GM08714 (cell line): ENCODE measurements at regions not wholly inside any gene's neighbourhood (a gene's known extent, or its start where the extent isn't known, plus 50 kb on each side); places are given as distances from the start of the nearest gene placed in this dataset.
A peak's percentile ranks its signal among the peaks of the same experiment; 100 is the strongest.
"Not testable (repeated sequence)": the region's sequence is repeated elsewhere in the genome, so short reads cannot be mapped to it uniquely, and the experiment has no call there.

Experiments used
- H3K4me3 ChIP-seq: fragments of 200-500 bp; sonication (Bioruptor generic); 2 replicates; pipeline ENCODE4 v1.5.1; 2014; ENCODE audit warnings: mild to moderate bottlenecking, low read length, inconsistent platforms

DNA sequence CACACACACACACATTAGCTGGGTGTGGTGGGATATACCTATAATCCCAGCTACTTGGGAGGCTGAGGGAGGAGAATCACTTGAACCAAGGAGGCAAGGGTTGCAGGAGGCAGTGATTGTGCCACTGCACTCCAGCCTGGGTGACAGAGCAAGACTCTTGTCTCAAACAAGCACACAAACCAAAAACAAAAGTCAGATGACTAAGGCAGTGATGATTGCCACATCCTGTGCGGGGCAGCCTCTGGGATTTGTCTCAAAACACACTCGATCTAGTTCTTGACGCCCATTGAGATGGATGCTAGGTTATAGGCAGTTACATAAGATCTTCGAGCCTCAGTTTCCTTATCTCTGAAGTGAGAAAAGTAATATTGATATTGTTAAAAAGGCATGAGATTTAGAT lies 57.8 kb upstream of the NBPF8 start:
- not testable (repeated sequence) for H3K4me3 ChIP-seq

- not testable (repeated sequence) for H3K4me3 ChIP-seq
These were observed 58.7 kb upstream of the NBPF8 start for GRCh38 chr1:120356170-120356569.

DNA sequence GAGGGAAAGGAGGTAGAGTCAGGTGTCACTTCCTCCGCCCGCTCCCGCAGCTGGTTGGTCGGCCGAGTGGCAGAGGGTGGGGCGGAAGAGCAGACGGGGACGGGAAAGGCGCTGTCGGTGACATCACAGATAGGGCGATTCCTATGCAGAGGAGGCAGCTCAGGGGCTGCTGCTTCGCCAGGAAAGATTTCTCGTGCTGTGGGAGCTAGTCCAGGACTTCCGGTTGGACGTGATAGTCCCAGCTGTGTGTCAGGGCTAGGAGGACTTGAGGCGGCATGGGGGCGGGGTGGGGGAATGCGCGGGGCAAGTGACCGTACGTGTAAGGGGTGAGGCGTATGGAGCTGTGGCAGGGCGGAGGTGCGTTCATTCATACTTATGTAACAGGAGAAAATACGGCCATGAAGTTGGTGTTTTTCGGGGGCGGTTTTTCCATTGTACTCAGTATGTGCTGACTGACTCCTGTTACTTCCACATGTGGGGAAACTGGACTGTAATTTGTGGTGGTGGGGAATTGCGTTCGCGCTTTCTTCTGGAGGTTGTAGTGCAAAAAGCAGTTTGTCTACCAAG lies 60.1 kb upstream of the NBPF8 start:
- H3K4me3 ChIP-seq = not testable (repeated sequence)

DNA sequence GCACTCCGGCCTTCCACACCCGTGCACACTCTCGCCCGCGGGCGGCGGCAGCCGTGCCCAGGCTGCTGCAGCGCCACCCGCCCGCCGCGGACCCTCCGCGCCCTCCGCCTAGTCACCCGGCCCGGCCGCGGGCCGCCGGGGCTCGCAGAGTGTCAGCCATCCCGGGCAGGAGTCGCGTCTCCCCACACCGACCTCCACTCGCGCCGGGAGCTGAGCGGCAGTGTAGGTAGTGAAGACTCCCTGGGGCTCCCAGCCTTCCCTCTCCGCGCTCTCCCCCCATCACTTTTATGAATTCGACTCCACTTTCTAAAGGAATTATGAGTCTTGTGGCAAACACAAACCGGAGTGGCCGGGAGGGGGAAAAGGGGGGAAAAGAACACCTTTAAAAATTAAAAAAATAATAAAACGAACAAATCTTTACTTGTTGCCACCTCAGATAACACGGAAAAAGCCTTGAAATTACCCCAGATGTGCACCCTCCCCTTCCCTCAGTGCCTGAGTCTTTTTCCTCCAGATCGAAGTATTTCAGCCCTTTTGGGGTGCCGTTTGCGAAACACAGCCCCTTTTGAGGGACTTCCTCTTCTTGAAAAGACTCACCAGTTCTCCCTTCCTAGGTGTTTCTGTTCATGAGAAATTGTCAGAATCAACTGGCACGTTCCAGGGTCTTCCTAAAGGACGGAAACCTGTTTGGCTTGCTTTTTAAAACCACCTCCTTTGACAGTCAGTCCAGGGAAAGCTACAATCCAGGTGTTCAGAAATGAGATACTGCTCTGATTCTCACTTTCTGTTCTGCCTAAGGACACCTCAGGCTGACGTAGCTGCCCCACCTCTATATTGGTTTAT lies 72.4 kb upstream of the NBPF8 start:
- peak overlapping the region; percentile 72; the same call in 1 of the 2 replicates for H3K4me3 ChIP-seq

DNA sequence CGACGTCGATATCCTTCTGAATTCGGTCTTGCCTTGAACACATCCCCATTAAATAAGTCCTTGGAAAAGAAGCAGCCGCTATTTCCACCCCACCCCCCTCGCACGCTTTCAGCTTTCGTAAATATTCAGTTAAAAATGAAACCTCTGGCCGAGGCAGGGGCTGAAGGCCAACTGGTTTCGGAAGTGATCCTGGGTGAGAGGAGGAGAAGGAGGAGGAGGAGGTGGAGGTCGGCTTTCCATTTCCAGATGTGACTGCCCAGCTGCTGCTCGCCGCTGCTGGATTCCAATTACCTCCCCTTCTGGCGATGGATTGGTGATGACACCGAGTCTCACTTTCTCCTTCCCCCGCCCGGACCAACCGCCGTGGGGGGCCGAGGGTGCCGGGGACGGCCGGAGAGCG lies 73.1 kb upstream of the NBPF8 start:
- H3K4me3 ChIP-seq = peak overlapping the region; percentile 94

DNA sequence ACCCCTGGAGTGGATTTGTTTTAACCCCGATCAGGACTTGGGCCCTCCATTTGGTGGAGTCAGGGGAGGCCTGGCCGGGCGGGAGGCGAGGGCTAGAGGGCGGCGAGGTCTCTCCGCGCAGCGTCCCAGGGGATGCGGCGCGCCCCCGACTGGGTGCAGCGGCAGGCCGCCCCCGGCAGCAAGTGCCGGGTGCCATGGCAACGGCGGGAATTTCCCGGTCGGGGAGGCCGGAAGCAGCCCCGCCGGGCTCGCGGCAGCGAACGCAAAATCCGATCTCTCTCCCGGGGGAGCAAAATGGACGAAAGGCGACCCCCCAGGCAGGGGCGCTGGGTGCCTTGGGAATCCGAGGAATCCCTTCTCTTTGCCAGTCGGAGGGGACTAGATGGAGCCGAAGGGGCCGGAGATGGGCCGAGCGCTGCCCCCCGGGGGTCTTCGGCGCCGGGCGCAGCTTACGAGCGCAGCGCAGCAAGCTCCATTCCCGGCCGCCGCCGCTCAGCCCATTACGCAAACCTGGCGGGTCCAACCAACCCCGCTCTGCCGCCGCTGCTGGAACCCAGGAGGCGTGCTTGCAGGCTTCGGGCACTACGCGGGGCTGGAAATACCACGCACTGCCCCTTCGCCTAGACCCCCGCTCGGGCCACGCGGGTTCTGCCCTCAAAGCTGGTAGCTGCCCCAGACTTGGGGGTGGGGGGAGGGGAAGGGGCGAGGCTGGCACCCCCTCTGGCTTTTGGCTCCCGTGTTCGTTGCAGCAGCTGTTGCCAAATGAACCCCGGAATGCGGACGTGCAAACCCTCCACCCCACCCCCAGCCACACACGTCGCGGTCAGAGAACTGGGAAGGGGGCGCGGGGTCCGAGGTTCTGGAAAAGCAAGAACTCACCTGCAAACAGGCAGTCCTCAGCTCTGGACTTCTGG lies 73.7 kb upstream of the NBPF8 start:
- peak overlapping the region; percentile 94; the same call in 1 of the 2 replicates for H3K4me3 ChIP-seq

- not testable (repeated sequence) for H3K4me3 ChIP-seq
These were observed 99.1 kb upstream of the NBPF8 start for GRCh38 chr1:120315738-120316137.

GRCh38 chr1:120311930-120312329 lies 102.9 kb upstream of the NBPF8 start:
- not testable (repeated sequence) for H3K4me3 ChIP-seq

- not testable (repeated sequence) for H3K4me3 ChIP-seq
These were observed 105.8 kb upstream of the NBPF8 start for GRCh38 chr1:120308940-120309578.

GRCh38 chr1:120305046-120305445 lies 109.8 kb upstream of the NBPF8 start:
- not testable (repeated sequence) for H3K4me3 ChIP-seq

DNA sequence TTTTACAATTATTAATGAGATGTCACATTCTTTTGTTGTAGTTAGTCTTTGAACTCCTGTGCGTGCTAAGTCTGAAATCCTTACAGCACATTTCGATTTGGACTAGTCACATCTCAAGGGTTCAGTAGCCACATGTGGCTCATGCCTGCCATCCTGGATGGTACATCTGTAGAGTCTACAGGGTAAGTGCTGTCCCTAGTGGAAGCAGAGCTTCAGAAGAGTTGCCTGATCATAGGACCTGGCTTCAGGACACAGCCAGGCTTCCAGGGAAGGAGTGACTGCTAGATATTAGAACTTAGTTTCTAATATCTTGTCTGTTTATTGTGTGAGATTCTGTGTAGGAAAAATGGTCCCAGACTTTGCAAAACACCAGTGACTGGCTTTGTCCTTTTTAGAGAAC lies 110.5 kb upstream of the NBPF8 start:
- H3K4me3 ChIP-seq = not testable (repeated sequence)

- not testable (repeated sequence) for H3K4me3 ChIP-seq
These were observed 115.3 kb upstream of the NBPF8 start for GRCh38 chr1:120299433-120300057.

GRCh38 chr1:120298487-120298886 lies 116.3 kb upstream of the NBPF8 start:
- not testable (repeated sequence) for H3K4me3 ChIP-seq

DNA sequence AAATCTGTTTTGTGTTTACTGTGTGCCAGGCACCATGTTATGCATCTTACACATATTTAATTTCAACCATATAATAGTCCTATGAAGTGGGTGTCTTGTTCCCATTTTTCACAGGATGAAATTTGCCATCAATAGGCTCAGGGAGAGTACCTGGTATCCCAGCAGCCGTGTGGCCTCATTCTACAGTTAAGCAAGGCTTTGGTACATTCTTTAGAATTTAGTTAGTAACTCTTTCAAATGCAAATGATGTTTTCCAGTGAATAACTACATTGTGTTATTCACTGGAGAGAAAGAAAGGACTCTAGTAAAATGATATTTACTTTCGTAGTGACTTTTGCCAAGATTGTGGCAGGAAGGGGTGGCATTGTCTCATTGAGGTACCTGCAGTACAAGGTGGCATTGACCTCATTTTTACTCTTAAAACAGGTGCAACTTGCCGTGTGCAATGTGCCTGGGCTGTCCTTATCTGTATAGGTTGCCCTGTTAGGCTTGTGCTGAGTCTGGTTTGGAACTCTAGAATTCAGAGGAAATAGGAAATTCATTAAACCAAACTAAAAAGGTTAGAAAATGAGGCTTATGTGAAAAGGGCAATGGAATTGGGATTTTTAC lies 117.4 kb upstream of the NBPF8 start:
- not testable (repeated sequence) for H3K4me3 ChIP-seq

DNA sequence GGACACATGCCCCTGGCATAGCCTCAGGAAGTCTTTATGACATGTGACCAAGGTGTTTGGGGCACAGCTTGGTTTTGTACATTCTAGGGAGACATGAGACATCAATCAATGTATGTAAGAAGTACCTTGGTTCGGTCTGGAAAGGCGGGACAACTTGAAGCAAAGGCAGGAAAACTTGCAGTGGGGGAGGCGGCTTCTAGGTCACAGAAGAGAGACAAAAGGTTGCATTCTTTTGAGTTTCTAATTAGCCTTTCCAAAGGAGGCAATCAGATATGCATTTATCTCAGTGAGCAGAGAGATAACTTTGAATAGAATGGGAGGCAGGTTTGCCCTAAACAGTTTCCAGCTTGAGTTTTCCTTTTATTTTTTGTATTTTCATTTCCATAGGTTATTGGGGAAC lies 113.8 kb upstream of the SEC22B start:
- H3K4me3 ChIP-seq = not testable (repeated sequence)

DNA sequence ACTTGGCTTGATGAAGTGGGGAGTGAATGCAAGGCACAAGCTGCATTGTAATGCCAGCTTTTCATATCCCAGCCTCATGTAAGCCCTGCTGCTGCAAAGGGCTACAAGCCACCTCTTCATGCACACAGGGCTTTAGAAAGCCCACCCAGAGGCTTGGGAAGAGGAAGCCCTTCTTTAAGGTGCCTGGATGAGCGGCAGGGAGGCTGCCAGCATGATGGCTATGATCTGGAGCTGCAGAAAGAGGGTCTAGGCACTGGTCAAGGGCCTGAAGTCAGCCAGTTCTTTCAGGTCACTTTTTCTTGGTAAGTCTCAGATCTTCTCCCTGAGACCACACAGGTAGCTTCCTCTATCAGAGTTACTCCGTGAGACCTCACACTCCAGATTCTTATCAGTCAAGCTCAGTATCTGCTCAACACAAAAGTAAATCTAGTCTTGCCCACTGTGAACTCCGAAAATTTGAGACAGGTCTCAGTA lies 113.3 kb upstream of the SEC22B start:
- H3K4me3 ChIP-seq = not testable (repeated sequence)

GRCh38 chr1:120288814-120289600 lies 112.7 kb upstream of the SEC22B start:
- H3K4me3 ChIP-seq = not testable (repeated sequence)

DNA sequence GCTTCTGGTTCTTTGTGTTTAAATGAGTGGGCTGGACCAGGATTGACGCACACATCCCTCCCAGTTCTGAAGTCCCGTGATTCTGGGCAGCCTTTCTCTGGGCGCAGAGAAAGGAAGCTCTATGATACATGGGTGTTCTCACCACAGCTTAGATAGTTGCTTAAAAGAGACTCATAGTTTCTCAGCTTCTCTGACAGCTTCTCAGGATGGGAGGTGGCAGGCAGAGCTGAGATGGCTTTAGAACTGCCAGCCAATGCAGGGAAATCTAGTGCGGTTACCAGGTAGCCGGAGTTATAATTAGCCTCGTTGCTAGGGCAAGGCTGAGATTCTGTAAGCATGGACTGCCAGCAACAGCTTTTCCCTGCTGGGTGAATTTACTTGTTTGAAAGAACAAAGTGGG lies 111.8 kb upstream of the SEC22B start:
- H3K4me3 ChIP-seq = not testable (repeated sequence)

DNA sequence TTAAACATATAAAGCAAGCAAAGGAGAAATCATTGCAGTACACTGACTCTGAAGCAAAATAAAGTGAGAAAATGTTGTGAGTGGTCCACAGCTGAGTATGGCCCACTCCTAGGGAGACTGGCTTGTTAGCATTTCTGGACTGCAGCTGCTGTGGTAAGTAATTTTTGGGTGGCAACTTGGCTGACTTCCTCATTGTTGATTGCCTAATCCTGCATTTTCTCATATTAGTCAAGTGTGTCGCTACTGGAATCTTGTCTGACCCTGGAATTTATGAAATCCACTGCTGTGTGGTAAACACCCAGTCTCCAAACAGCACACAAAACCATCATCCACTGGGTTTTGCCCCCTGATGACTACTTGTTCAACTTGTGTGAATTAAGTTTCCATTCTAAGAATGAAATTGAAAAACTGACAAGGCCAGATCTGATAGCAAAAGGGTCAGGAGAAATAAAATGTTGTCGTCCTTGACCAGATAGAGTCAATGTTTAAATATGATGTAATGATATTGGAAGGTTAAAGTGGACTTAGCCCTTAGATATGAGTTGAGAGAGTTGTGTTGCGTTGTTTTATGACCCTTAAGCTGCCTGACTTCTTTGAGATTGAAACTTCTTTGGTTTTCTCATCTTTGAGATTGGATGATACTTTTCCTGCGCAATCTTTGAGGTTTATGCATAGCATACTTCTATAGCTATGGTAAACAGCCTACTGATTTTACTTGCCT lies 106.6 kb upstream of the SEC22B start:
- not testable (repeated sequence) for H3K4me3 ChIP-seq
